GM18519 (cell line): ENCODE measurements at regions not wholly inside any gene's neighbourhood (a gene's known extent, or its start where the extent isn't known, plus 50 kb on each side); places are given as distances from the start of the nearest gene placed in this dataset.

Experiments
- ATAC-seq: cut with Tn5 transposase; IDR thresholded peaks from one replicate; pipeline ENCODE4 v1.9.1; 2021; ENCODE audit warnings: mild to moderate bottlenecking, moderate library complexity; ENCODE audit not compliant: unreplicated experiment, low FRiP score

GRCh38 chr6:88360203-88360797, 194.2 kb upstream of the CNR1 start:
- no peak for ATAC-seq

- ATAC-seq: no peak
These were observed 193.5 kb upstream of the CNR1 start for GRCh38 chr6:88359530-88360202.

GRCh38 chr6:88358846-88359245, 192.7 kb upstream of the CNR1 start:
- no peak for ATAC-seq

- no peak for ATAC-seq
These were observed 183.4 kb upstream of the CNR1 start for GRCh38 chr6:88349511-88349910.

GRCh38 chr6:88342336-88342735, 176.2 kb upstream of the CNR1 start:
- ATAC-seq: no peak

- ATAC-seq: no peak
These were observed 173.6 kb upstream of the CNR1 start for GRCh38 chr6:88339761-88340160.

- no peak for ATAC-seq
These were observed 155.2 kb upstream of the CNR1 start for GRCh38 chr6:88321306-88321705.

GRCh38 chr6:88311561-88311960, 145.4 kb upstream of the CNR1 start:
- ATAC-seq: no peak

GRCh38 chr6:88304520-88304919, 138.4 kb upstream of the CNR1 start:
- ATAC-seq: no peak

GRCh38 chr6:88302769-88303225, 136.7 kb upstream of the CNR1 start:
- no peak for ATAC-seq

- no peak for ATAC-seq
These were observed 136.0 kb upstream of the CNR1 start for GRCh38 chr6:88301888-88302768.

GRCh38 chr6:88301256-88301655, 135.1 kb upstream of the CNR1 start:
- no peak for ATAC-seq

- no peak for ATAC-seq
These were observed 132.1 kb upstream of the CNR1 start for GRCh38 chr6:88298066-88298845.

- ATAC-seq: no peak
These were observed 130.5 kb upstream of the CNR1 start for GRCh38 chr6:88296694-88297093.

- ATAC-seq: no peak
These were observed 129.5 kb upstream of the CNR1 start for GRCh38 chr6:88295663-88296062.

GRCh38 chr6:88294702-88295101, 128.6 kb upstream of the CNR1 start:
- no peak for ATAC-seq

GRCh38 chr6:88290411-88290810, 124.3 kb upstream of the CNR1 start:
- ATAC-seq: no peak

- ATAC-seq: no peak
These were observed 121.5 kb upstream of the CNR1 start for GRCh38 chr6:88287696-88288095.

- no peak for ATAC-seq
These were observed 110.2 kb upstream of the CNR1 start for GRCh38 chr6:88276331-88276730.

- ATAC-seq: no peak
These were observed 102.4 kb upstream of the CNR1 start for GRCh38 chr6:88268508-88268907.

GRCh38 chr6:88266126-88266525, 100.0 kb upstream of the CNR1 start:
- no peak for ATAC-seq
